ENCODE measurements at regions not wholly inside any gene's neighbourhood (a gene's known extent, or its start where the extent isn't known, plus 50 kb on each side); places are given as distances from the start of the nearest gene placed in this dataset.

DNA sequence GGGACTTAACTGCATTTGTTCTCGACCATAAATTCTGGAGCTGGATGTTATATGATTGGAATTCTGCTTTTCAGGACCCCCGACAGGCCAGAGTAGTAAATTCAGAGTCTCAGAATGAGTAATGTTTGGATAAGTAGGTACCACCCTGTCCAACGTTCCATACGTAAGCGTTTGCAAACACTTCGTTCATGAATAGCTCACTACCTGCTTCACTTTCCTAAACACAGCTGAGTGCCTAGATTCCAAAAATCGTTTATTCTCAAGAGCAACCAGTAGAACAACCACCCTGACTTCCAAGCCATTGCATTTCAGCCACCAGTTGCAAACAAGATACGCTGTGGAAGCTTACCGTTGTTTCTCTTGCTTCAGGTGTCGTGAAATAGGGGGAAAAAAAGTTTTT lies 101.3 kb upstream of the DMRT1 start:
- SMC1A ChIA-PET (ENCODE audit: uncharacterized antibody, unreplicated experiment): no interaction called here

More for the DNA sequence above, 101.3 kb upstream of the DMRT1 start:
- ChIA-PET RAD21 (ENCODE audit: unreplicated experiment) (no interaction called here), POLR2A (no interaction called here), CTCF (no interaction called here)
- DNase-seq (ENCODE audit: low read depth, low spot score) (no peak), ATAC-seq (no peak), FAIRE-seq (no peak)
- H3K4me3 ChIP-seq: no peak overlapping the region
- TF ChIP-seq ESRRA (IDR thresholded peaks at IDR 0.05; ENCODE audit: low read length) (no peak), REST (IDR thresholded peaks at IDR 0.05; ENCODE audit: low read depth, low read length) (no peak), ZBTB4 (CRISPR knock-in tag; IDR thresholded peaks at IDR 0.05) (no peak), MTA2 (IDR thresholded peaks at IDR 0.05; ENCODE audit: low read depth) (no peak), CEBPB (IDR thresholded peaks at IDR 0.05; ENCODE audit: borderline replicate concordance in 1 of 2, low read depth in 2 of 2, low read length in 2 of 2) (no peak), ZBTB40 (IDR thresholded peaks at IDR 0.05; ENCODE audit: borderline replicate concordance) (no peak), IRF3 (IDR thresholded peaks at IDR 0.05) (no peak), CBX3 (IDR thresholded peaks at IDR 0.05; ENCODE audit: borderline replicate concordance, low read depth) (no peak), RB1 (IDR thresholded peaks at IDR 0.05; ENCODE audit: borderline replicate concordance) (no peak)
- no TSS peak for BruUV-seq (replicated peaks)
- no peak overlapping the region for H3K27ac ChIP-seq (ENCODE audit: control insufficient read depth, insufficient read depth)
- no peaks in the 10 kb centered on the region for H3K79me2 ChIP-seq (ENCODE audit: control insufficient read depth, insufficient read depth, low read length)
- intact Hi-C loops (cut with micrococcal nuclease; ENCODE audit: unreplicated experiment) (no loop called here), in situ Hi-C loops (cut with MboI) (no loop called here)
- no peak overlapping the region for H3K4me2 ChIP-seq (ENCODE audit: control insufficient read depth, insufficient read depth)
- 40% methylated on average over 10 of the region's 10 CpGs for WGBS (ENCODE audit: insufficient coverage, insufficient replicate concordance, low lambda C conversion rate, missing lambda C conversion rate)
- no peak overlapping the region for H2AFZ ChIP-seq (ENCODE audit: control insufficient read depth, low read depth, low read length)
- no peaks in the 10 kb centered on the region for H3K9me3 ChIP-seq (replicated peaks; ENCODE audit: control insufficient read depth, insufficient read depth, low read length)
- H4K20me1 ChIP-seq (ENCODE audit: control insufficient read depth, insufficient read depth): no peaks in the 10 kb centered on the region
- no peak overlapping the region for H3K9ac ChIP-seq (ENCODE audit: control insufficient read depth, insufficient read depth, low read length)
- H3K27me3 ChIP-seq (replicated peaks in 1 of 2; ENCODE audit: control insufficient read depth in 2 of 2, insufficient read depth in 2 of 2, low read length in 1 of 2): peaks cover 0 to 4% of the 10 kb centered on the region in 2 experiments; a peak in 3 of 4 replicates
- H3K4me1 ChIP-seq (ENCODE audit: control insufficient read depth, insufficient read depth, low read length): no peaks in the 10 kb centered on the region
- H3K36me3 ChIP-seq (ENCODE audit: control insufficient read depth in 2 of 2, insufficient read depth in 2 of 2, low read length in 1 of 2): no peaks in the 10 kb centered on the region

Data from GM12878 (cell line).